WERI-Rb-1 (cell line): ENCODE measurements at regions not wholly inside any gene's neighbourhood (a gene's known extent, or its start where the extent isn't known, plus 50 kb on each side); places are given as distances from the start of the nearest gene placed in this dataset.

Source experiments
- DNase-seq: peaks from one replicate; pipeline ENCODE4 v3.0.0-alpha.2; 2020
- H3K27ac ChIP-seq: fragments of 250-450 bp; sonication (Bioruptor Pico); 2 replicates; pipeline ENCODE4 v1.5.1; 2020; ENCODE audit warnings: mild to moderate bottlenecking, moderate library complexity
- H3K27me3 ChIP-seq: fragments of 250-450 bp; sonication (Bioruptor Pico); 2 replicates; pipeline ENCODE4 v1.5.1; 2021; ENCODE audit warnings: mild to moderate bottlenecking, low read depth, moderate library complexity; ENCODE audit not compliant: insufficient read depth, severe bottlenecking
- H3K36me3 ChIP-seq: fragments of 250-450 bp; sonication (Bioruptor Pico); 2 replicates; pipeline ENCODE4 v1.5.1; 2020; ENCODE audit warnings: mild to moderate bottlenecking, moderate library complexity
- H3K4me3 ChIP-seq: 2 replicates; pipeline ENCODE4 v1.5.1; 2011; ENCODE audit warnings: low read depth, mild to moderate bottlenecking, control low read depth, low read length
- H3K9me3 ChIP-seq: fragments of 250-450 bp; sonication (Bioruptor Pico); 2 replicates; pipeline ENCODE4 v1.5.1; 2021; ENCODE audit warnings: mild to moderate bottlenecking, moderate library complexity; ENCODE audit not compliant: severe bottlenecking
- CTCF ChIP-seq: IDR thresholded peaks from 2 replicates; pipeline ENCODE4 v1.5.1; 2011; ENCODE audit warnings: low read depth, mild to moderate bottlenecking, control low read depth, inconsistent platforms, low read length

- Histone ChIP-seq H3K4me3 (no peak overlapping the region), H3K27me3 (no peaks in the 10 kb centered on the region), H3K36me3 (no peaks in the 10 kb centered on the region), H3K9me3 (no peaks in the 10 kb centered on the region), H3K27ac (no peak overlapping the region)
- DNase-seq: no peak
- TF ChIP-seq CTCF: no peak
Observed at GRCh38 chr6:88268508-88268907, 102.4 kb upstream of the CNR1 start.

- Histone ChIP-seq H3K27me3 (no peaks in the 10 kb centered on the region), H3K27ac (no peak overlapping the region), H3K36me3 (no peaks in the 10 kb centered on the region), H3K9me3 (no peaks in the 10 kb centered on the region), H3K4me3 (no peak overlapping the region)
- DNase-seq: no peak
- no peak for TF ChIP-seq CTCF
Observed at GRCh38 chr6:88266126-88266525, 100.0 kb upstream of the CNR1 start.

- TF ChIP-seq CTCF: no peak
- Histone ChIP-seq H3K4me3 (no peak overlapping the region), H3K9me3 (no peaks in the 10 kb centered on the region), H3K27me3 (no peaks in the 10 kb centered on the region), H3K27ac (no peak overlapping the region), H3K36me3 (no peaks in the 10 kb centered on the region)
- DNase-seq: no peak
Observed at GRCh38 chr6:88263591-88263990, 97.4 kb upstream of the CNR1 start.

- no peak overlapping the region for H3K4me3 ChIP-seq
- no peaks in the 10 kb centered on the region for H3K27me3 ChIP-seq
- no peak overlapping the region for H3K27ac ChIP-seq
- DNase-seq: no peak
- no peaks in the 10 kb centered on the region for H3K9me3 ChIP-seq
- TF ChIP-seq CTCF: no peak
- no peaks in the 10 kb centered on the region for H3K36me3 ChIP-seq
Observed at GRCh38 chr6:88262332-88262731, 96.2 kb upstream of the CNR1 start.

- Histone ChIP-seq H3K4me3 (no peak overlapping the region), H3K36me3 (no peaks in the 10 kb centered on the region), H3K27ac (no peak overlapping the region), H3K9me3 (peaks cover 5% of the 10 kb centered on the region), H3K27me3 (no peaks in the 10 kb centered on the region)
- DNase-seq: no peak
- TF ChIP-seq CTCF: no peak
Observed at GRCh38 chr6:88251301-88251700, 85.2 kb upstream of the CNR1 start.

- H3K36me3 ChIP-seq: no peaks in the 10 kb centered on the region
- no peaks in the 10 kb centered on the region for H3K27me3 ChIP-seq
- no peak for TF ChIP-seq CTCF
- peaks cover under 1% of the 10 kb centered on the region for H3K9me3 ChIP-seq
- H3K4me3 ChIP-seq: no peak overlapping the region
- DNase-seq: no peak
- no peak overlapping the region for H3K27ac ChIP-seq
Observed at GRCh38 chr6:88248709-88249321, 82.7 kb upstream of the CNR1 start.
